K562 (cell line): ENCODE measurements at regions not wholly inside any gene's neighbourhood (a gene's known extent, or its start where the extent isn't known, plus 50 kb on each side); places are given as distances from the start of the nearest gene placed in this dataset.

Experiments
- ATAC-seq: fragments of 200-7000 bp; cut with Tn5 transposase; 3 replicates; pipeline ENCODE4 v1.9.1; 2020; ENCODE audit warnings: moderate library complexity
- BruUV-seq: library from RNA; stranded (reverse); fragments of 400-500 nt; replicated peaks from 2 replicates; lab custom pipeline; 2021; lab: Mats Ljungman, UMichigan
- CTCF ChIA-PET: fragments of 300-600 bp; formaldehyde crosslinking; extraction: SDS; loops from one replicate; lab custom pipeline; 2021; ENCODE audit warnings: low intra/inter-chr PET ratio; lab: Yijun Ruan, JAX
- POLR2A ChIA-PET: fragments of 300-600, 350-650 bp; sonication (Branson Sonifier 250); formaldehyde crosslinking; extraction: SDS; loops from one replicate; lab custom pipeline; 2021; ENCODE audit warnings: antibody characterized with exemption, inconsistent platforms; lab: Yijun Ruan, JAX
- DNase-seq, 4 experiments: peaks; one replicate each; pipeline versions ENCODE4 v3.0.0 to v3.0.0-alpha.2; 2011 to 2018; ENCODE audit warnings: low spot score in 3 of 4, mixed read lengths in 3 of 4; ENCODE audit errors: extremely low read depth in 1 of 4
- FAIRE-seq: peaks from 2 replicates; lab custom pipeline; 2011; peaks lifted over from hg19 to GRCh38; lab: Jason Lieb, UNC
- H2AFZ ChIP-seq: 2 replicates; pipeline ENCODE4 v1.6.0; 2011; ENCODE audit warnings: low read depth, low read length, control low read depth, inconsistent platforms
- H3K27ac ChIP-seq: fragments of 200-600 bp; 3 replicates; pipeline ENCODE4 v1.8.0; 2011; ENCODE audit warnings: low read depth, mild to moderate bottlenecking, control low read depth, inconsistent platforms, low read length, moderate library complexity, mixed read lengths; ENCODE audit errors: extremely low read depth
- H3K27me3 ChIP-seq, 2 experiments: fragments of 300-600 bp in 1 of 2; 2 replicates in 1 of 2; 3 replicates in 1 of 2; pipeline versions ENCODE4 v1.6.0 to v1.8.0; 2011; ENCODE audit warnings: inconsistent platforms in 2 of 2, low read length in 2 of 2, mild to moderate bottlenecking in 1 of 2, mixed read lengths in 1 of 2, moderate library complexity in 1 of 2; ENCODE audit not compliant: control insufficient read depth in 2 of 2, insufficient read depth in 2 of 2
- H3K36me3 ChIP-seq: fragments of 300-600 bp; 3 replicates; pipeline ENCODE4 v1.8.0; 2011; ENCODE audit warnings: mild to moderate bottlenecking, low read length, inconsistent platforms; ENCODE audit not compliant: control insufficient read depth, insufficient read depth
- H3K4me1 ChIP-seq, 2 experiments: fragments of 200-600 bp in 1 of 2; replicated peaks in 1 of 2; 2 replicates in 1 of 2; 3 replicates in 1 of 2; pipeline versions ENCODE4 v1.5.1 to v1.8.0; 2011; ENCODE audit warnings: inconsistent platforms in 2 of 2, low read length in 2 of 2, mild to moderate bottlenecking in 1 of 2, mixed read lengths in 1 of 2, moderate library complexity in 1 of 2; ENCODE audit not compliant: control insufficient read depth in 2 of 2, insufficient read depth in 2 of 2
- H3K4me2 ChIP-seq: 2 replicates; pipeline ENCODE4 v1.6.1; 2011; ENCODE audit warnings: low read length, control low read depth, inconsistent platforms, mixed read lengths; ENCODE audit not compliant: insufficient read depth
- H3K4me3 ChIP-seq: fragments of 200-600 bp; sonication (generic), shearing (Covaris generic); 2 replicates; pipeline ENCODE4 v1.5.1; 2016; ENCODE audit warnings: control low read depth, inconsistent platforms
- H3K79me2 ChIP-seq: fragments of 200-600 bp; 3 replicates; pipeline ENCODE4 v1.8.0; 2011; ENCODE audit warnings: low read length, inconsistent platforms; ENCODE audit not compliant: control insufficient read depth, insufficient read depth
- H3K9ac ChIP-seq, 2 experiments: 2 replicates each; pipeline versions ENCODE4 v1.6.0 to v1.6.1; 2011; ENCODE audit warnings: low read depth in 2 of 2, low read length in 2 of 2, control low read depth in 1 of 2, inconsistent platforms in 1 of 2, mild to moderate bottlenecking in 1 of 2, mixed read lengths in 1 of 2; ENCODE audit not compliant: insufficient read depth in 1 of 2
- H3K9me1 ChIP-seq: one replicate; pipeline ENCODE4 v1.6.0; 2011; ENCODE audit warnings: inconsistent platforms, mild to moderate bottlenecking, low read length, moderate library complexity; ENCODE audit not compliant: control insufficient read depth, insufficient read depth
- H3K9me3 ChIP-seq: replicated peaks from 2 replicates; pipeline ENCODE4 v1.5.1; 2011; ENCODE audit warnings: low read depth, low read length, inconsistent platforms; ENCODE audit not compliant: control insufficient read depth, insufficient read depth
- H4K20me1 ChIP-seq: replicated peaks from 2 replicates; pipeline ENCODE4 v1.6.1; 2011; ENCODE audit warnings: low read length, inconsistent platforms, mixed read lengths; ENCODE audit not compliant: control insufficient read depth, insufficient read depth
- BRF2 ChIP-seq: IDR thresholded peaks from 3 replicates; pipeline ENCODE4 v1.6.1; 2011; ENCODE audit warnings: borderline replicate concordance, mild to moderate bottlenecking; ENCODE audit not compliant: insufficient read length, insufficient read depth
- CBX1 ChIP-seq: sonication (generic); IDR thresholded peaks from 2 replicates; pipeline ENCODE4 v1.6.1; 2016; ENCODE audit warnings: antibody characterized with exemption, low read depth, mild to moderate bottlenecking
- DACH1 ChIP-seq: fragments of 450-650 bp; IDR thresholded peaks from 2 replicates; pipeline ENCODE4 v1.6.1; 2018; ENCODE audit not compliant: partially characterized antibody
- KLF13 ChIP-seq: fragments of 450-650 bp; IDR thresholded peaks from 2 replicates; pipeline ENCODE4 v1.6.1; 2016; ENCODE audit warnings: missing genetic modification characterization, low read depth, mild to moderate bottlenecking, missing compliant biosample characterization, moderate library complexity, borderline replicate concordance
- MITF ChIP-seq: IDR thresholded peaks from 2 replicates; pipeline ENCODE4 v1.6.1; 2014; ENCODE audit warnings: antibody characterized with exemption
- NFYB ChIP-seq: IDR thresholded peaks from 2 replicates; pipeline ENCODE4 v1.6.1; 2011; ENCODE audit warnings: mild to moderate bottlenecking, moderate library complexity; ENCODE audit not compliant: insufficient read length; ENCODE audit errors: extremely low read depth
- POLR2G ChIP-seq: fragments of 200-400 bp; formaldehyde crosslinking; IDR thresholded peaks from 2 replicates; pipeline ENCODE4 v1.6.1; 2017; ENCODE audit warnings: low read depth, mild to moderate bottlenecking, antibody characterized with exemption, low read length, moderate library complexity
- SMARCA5 ChIP-seq: fragments of 450-650 bp; IDR thresholded peaks from 2 replicates; pipeline ENCODE4 v1.6.1; 2016
- XRCC3 ChIP-seq: fragments of 450-650 bp; IDR thresholded peaks from 2 replicates; pipeline ENCODE4 v1.6.1; 2017; ENCODE audit warnings: mild to moderate bottlenecking, moderate library complexity
- ZNF586 ChIP-seq: fragments of 450-650 bp; formaldehyde crosslinking; conservative IDR thresholded peaks from 2 replicates; pipeline ENCODE4 v1.4.0; 2020; ENCODE audit warnings: mild to moderate bottlenecking, moderate library complexity
- ZNF589 ChIP-seq: fragments of 200-800 bp; sonication (Bioruptor generic); IDR thresholded peaks from 2 replicates; pipeline ENCODE4 v1.6.1; 2016; ENCODE audit warnings: low read depth, missing genetic modification characterization, missing compliant biosample characterization
- WGBS: fragments of 100-300 bp; shearing (Covaris generic); methylation state at CpG from one replicate; pipeline ENCODE4 v1.1.6; 2016; ENCODE audit warnings: low coverage, mixed read lengths; ENCODE audit not compliant: insufficient coverage; ENCODE audit errors: missing lambda C conversion rate; 5-methylcytosine and 5-hydroxymethylcytosine counted together
- in situ Hi-C: fragments of 300-500 bp; cut with MboI; formaldehyde crosslinking; loops from 4 replicates; pipeline ENCODE4 v1.15.0; 2018; ENCODE audit warnings: inconsistent platforms, mixed read lengths
- intact Hi-C: fragments of 100-400 bp; cut with micrococcal nuclease; formaldehyde crosslinking; loops from 2 replicates; pipeline ENCODE4 v1.14.2; 2022

- TF ChIP-seq KLF13 (tag) (no peak), ZNF586 (CRISPR knock-in tag) (no peak), MITF (no peak), DACH1 (no peak), NFYB (no peak), BRF2 (no peak)
Measured at GRCh38 chr18:39072970-39073369, 1507.4 kb upstream of the CELF4 start (continued).

GRCh38 chr18:39062426-39062825, 1496.8 kb upstream of the CELF4 start:
- CTCF ChIA-PET: no interaction called here
- intact Hi-C loops (no loop called here), in situ Hi-C loops (no loop called here)
- Histone ChIP-seq H3K4me2 (no peak overlapping the region), H3K79me2 (no peaks in the 10 kb centered on the region), H2AFZ (no peak overlapping the region), H3K9me3 (no peaks in the 10 kb centered on the region; the same call in 1 of the 2 replicates), H3K36me3 (no peaks in the 10 kb centered on the region), H3K9ac (no peak overlapping the region), H3K9me1 (no peaks in the 10 kb centered on the region), H3K27ac (no peak overlapping the region), H3K27me3 (no peaks in the 10 kb centered on the region), H4K20me1 (no peaks in the 10 kb centered on the region), H3K4me1 (no peaks in the 10 kb centered on the region), H3K4me3 (no peak overlapping the region)
- 0% methylated on average over 1 of the region's 1 CpG for WGBS
- ATAC-seq (no peak), FAIRE-seq (no peak), DNase-seq (no peak)
- POLR2A ChIA-PET: no interaction called here
- BruUV-seq: no TSS peak
- no peak for TF ChIP-seq XRCC3
- TF ChIP-seq SMARCA5: no peak
- TF ChIP-seq CBX1: no peak
- no peak for TF ChIP-seq POLR2G
- TF ChIP-seq ZNF589 (CRISPR knock-in tag): no peak
